ENCODE measurements at regions not wholly inside any gene's neighbourhood (a gene's known extent, or its start where the extent isn't known, plus 50 kb on each side); places are given as distances from the start of the nearest gene placed in this dataset.

DNA sequence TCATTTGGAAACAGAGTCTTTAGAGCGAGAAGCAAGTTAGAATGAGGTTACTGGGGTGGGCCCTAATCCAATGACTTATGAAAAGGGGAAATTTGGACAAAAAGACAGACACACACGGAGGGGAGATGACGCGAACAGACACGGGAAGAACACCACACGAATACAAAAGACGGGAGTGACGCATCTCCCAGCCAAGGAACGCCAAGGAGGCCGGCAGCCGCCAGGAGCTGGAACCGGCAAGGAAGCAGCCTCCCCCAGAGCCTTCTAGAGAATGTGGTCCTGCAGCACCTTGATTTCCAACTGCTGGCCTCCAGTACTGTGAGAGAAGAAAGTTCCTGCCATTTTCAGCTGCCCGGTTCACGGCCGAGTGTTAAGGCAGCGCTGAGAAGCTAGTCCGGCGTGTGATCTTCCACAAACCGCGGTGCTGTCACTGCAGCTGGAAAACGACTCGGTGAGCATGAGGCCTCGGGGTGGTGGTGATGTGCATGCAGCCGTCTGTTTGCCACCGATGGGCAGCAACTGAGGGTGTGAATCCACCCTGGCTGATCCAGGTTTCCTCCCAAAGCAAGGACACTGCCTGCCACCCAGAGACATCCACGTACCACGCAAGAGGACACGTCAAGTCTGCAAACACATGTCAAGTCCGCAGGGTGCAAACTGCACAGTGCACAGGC is 124.5 kb downstream of the NCOR2 start:
- no peak for DNase-seq

DNA sequence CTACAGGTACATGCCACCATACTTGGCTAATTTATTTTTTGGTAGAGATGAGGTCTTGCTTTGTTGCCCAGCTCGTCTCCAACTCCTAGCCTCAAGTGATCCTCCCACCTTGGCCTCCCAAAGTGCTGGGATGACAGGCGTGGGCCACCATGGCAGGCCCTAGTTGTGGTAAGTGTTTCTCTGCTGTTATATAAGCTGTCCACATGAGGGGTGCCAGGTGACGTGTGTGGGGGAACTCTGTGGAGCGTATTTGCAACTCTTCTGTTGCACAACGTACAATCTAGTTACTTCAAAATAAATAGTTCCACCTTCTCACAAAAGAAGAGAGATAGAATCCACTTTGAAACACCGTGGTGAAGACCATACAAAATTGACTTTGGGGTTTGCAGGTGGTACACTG is 125.1 kb downstream of the NCOR2 start:
- DNase-seq, result no peak

DNA sequence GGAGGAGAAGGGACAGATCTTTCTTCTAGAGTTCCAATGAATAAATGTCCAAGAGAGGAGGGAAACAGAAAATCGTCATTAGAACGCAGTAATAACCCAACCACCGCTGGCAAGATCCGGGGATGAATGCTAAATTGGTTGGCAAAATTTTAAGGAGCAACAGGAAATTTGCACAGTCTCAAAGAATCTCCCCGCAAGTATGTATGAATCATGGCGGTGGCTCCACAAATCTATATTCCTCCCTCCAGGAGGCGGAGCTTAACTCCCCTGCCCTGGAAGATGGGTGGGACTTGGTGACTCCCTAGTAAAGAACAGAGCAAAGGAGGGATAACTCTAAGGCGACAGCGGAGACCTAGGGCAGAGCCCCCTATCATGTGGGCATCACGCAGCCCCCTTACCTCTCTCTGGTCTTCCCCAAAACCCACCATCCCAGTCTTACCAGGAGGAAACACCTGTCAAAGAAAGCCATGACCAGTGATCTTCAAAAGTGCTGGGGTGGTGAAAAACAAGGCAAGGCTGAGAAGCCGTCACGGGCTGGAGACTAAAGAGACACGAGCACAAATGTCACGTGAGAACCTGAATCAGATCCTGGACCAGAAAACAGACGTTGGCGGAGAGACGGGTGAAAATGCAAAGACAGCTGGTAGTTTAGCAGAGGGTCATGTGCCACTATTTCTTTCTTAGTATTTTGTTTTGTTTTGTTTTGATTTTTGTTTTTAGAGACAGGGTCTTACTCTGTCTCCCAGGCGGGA is 125.8 kb downstream of the NCOR2 start:
- DNase-seq, result no peak

DNA sequence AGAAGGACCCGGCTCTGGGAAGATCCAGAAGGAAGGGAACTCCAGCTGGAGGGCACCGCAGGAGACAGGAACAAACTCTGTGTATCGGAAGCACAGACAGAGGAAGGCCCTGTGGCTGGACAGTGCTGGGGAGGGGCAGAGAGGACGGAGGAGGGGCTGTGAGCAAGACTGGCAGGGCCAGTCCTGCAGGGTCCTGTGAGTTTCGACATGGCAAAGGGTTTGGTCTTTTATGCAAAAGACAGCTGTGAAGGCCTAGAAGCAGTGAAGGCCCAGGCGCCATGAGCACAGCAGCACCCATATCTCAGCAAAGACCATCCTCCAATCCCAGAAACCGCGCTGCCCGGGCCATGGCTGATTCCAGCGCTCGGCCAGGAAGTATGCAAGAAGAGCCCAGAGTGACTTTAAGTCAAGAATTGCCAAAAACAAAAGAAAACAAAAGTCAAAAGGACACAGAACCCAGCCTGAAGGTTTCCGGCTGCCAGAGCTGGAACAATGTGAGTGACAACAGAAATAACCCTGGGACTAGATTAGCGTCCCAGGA is 126.5 kb downstream of the NCOR2 start:
- no peak for DNase-seq

DNA sequence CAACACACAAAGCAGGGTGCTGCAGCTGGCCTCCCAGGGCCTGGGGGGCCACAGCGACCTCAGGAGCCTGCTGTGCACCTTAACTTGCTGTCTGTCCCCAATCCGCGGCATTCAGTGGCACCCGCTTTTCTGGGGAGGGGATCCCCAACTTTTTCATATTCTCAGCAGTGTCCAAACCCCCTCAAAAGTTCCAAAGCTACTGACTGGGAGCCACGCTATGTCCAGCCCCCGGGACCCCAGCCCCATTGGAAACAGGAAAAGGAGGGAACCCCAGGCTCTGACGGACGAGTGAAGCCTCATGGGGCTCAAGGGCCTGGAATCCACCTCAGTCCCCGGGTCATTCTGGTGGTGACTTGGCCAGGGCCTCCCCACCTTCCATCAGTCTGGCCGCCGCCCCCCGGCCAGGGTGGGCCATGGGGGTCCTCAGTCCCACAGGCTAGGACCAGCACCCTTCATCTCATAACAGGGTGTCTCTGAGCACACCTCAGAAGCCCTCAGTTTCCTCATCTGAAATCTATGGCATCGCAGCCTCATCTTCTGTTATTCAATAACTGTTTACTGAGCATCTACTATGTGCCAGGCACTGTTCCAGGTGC is 127.3 kb downstream of the NCOR2 start:
- DNase-seq, result no peak

DNA sequence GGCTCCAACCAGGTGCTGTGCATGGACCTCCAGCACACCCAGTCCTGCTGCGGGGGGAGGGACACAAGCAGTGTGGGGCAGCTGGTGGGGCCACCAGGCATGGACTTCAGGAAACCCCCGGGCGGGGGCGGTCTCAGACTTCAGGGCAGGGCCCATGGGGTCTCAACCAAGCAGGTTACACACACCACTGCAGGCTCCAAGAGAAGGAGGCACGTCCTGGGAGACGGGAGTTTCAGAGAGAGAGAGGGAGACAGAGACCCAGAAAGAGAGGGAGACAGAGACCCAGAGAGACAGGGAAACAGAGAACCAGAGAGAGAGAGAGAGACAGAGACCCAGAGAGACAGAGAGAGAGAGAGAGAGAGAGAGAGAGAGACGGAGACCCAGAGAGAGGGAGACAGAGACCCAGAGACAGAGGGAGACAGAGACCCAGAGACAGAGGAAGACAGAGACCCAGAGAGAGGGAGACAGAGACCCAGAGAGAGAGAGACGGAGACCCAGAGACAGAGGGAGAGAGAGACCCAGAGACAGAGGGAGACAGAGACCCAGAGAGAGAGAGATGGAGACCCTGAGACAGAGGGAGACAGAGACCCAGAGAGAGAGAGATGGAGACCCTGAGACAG is 128.9 kb downstream of the NCOR2 start:
- no peak for DNase-seq

DNA sequence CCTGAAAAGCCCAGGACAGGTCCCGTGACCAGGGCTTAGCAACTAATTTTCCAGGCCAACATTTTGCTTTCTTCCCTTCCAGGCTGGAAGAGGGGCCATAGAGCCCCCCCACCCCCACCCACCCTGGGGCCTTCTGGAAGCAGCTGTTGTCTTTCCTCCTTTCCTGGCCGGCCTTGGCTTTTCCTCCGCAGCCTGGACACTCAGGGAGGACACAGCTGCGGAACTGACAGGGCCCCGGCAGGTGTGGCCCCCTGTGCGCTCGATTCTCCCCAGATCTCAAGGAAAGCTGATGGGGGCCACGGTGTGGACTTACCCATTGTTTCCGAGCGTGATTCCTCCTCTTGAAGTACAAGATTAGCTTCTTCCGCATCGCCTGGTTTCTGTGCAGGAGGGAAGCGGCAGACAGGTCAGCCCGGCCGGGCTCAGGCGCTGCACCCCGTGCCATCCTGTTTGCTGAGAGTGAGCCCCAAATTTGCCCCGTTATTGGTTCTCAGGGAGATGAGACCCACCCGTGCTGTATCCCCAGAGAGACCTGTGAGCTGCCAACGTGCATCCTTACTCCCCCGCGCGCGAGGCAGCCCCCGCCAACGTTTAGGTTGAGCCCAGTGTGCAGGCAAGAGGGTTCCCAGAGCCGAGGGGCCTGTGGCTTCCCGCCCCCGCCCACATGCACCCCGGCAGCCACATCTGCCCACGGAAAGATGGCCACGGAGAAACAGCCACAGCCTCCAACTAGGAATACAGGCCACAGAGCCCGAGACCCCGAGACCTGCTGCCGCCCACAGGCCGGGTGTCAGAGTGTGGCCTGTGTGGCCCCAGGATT is 129.6 kb downstream of the NCOR2 start:
- DNase-seq, result no peak

DNA sequence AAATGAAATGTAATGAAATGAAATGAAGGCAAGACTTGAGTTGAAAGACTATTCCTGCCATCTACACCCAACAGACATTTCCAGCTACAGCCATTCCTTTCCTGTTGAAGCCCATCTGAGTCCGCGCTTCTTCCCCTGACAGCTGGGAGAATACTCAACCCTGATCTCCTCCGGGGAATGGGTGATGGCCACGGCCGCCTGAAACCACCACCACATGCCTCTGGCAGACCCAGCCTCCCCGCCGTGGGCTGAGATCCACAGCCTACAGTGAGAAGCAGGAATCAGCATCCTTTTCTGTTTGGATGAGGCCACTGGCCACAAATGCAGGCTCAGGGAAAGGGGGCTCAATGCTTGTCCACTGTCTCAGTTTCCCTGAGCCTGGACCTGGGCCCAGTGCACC is 130.3 kb downstream of the NCOR2 start:
- DNase-seq, result no peak

DNA sequence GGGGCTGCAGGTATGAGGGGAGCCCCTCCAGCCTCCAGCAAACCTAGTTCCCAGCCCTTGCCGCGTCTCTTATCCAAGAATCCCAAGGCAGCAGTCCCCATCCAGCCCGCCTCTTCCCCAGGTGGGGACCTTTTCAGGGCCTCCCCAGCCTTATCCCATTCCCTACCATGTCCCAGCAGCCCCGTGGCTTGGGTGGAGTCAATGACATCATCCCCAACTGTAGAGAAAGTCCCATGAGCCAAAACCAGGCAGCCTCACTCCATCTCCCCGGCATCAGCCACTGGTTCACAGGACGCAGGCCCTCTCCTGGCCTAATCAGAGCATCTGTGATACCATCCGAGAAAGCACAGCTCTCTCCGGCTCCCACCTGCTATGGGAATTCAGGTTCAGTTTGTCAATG is 131.0 kb downstream of the NCOR2 start:
- DNase-seq, result no peak

DNA sequence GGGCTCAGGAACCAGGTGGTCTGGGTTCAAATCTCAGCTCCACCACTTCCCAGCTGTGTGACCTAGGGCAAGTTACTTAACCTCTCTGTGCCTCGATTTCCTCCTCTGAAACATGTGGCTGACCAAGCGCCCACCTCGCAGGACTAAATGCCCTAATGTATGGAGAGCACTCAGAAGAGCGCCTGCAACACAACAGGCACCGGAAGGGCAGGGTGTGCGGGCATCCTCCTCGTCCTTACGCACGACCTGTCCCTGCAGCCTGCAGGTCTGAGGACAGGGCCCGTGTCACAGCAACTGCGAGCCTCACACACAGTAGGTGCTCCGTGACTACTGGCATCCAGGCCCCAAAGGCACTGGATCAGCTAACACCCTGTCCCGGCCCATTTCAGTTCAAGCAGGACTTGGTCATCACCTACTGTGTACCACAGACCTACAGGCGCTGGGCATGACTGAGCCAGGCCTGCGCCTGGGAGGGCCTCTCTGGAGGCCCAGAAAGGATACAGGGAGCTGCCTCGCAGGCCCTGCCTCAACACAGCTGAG is 131.5 kb downstream of the NCOR2 start:
- no peak for DNase-seq

DNA sequence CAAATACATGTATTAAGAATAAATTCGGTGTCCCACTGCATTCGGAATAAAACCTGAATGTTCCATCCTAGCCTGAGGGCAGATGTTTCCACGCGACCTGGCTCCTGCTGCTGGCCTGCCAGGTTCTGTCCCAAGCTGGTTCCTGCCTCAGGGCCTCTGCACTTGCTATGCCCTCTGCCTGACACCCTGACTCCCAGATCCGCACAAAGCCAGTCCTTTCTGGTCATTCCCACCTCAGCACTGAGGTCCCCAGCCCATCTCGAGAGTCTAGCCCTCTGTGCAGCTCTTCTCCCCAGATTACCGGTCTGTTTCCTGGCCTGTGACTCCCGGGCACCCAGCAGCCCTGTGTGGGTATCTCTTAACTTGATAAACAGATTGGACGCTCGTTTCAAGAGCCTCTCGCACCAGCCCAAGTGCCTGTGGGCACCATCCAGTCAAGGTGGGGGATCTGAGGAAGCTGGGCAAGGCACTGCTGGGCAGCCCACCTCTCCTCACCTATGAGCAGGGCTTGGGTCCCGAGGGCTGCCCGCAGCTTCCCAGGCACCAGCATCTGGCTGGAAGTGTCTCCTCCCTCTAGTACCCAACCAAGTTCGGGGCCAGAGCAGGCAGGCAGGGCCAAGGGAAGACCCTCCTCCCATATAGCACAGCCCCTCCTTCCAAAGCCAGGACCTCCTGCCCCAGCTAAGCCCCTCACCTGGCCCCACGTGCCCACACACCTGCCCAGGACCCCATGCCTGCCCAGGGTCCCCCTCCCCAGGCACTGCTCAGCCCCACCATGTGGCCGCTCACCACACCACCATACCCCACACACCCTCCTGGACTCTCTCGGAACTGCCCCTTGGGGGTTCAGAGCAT is 132.2 kb downstream of the NCOR2 start:
- no peak for DNase-seq

DNA sequence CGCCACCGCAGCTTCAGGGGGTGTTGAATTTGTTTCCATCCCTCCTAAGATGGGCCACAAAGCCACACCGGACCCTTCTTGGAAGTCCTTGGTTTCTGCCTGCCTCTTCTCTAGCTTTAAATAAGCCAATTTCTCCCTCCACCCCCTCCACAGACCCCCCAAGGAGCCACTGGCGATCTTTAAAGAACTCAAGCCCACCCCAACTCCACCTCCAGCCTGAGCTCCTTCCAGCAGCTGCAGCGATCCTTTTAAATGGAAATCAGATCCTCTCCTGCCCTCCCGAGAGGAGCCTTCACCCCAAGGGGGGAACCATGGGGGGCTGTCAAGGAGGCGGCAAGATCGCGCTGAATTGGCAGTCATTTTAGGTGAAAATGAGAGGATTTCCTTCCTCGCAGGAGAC is 133.1 kb downstream of the NCOR2 start:
- no peak for DNase-seq

DNA sequence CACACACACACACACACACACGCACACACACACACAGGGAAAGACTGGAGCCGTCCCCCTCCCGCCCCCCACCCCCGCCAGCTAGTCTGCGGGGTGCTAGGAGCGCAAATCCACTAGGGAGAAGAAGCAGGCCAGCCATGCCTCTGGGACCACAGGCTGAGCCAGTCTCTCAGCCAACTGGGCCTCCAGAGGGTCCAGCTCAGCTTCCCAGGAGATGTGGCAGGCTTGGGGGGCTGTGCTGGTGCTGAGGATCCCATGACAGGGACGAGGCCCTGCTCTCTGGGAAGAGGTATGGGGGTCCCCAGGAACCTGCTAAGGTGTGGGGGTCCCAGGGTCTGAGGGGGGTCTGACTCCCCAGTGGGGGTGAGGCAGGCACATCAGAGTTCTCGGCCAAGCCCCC is 133.5 kb downstream of the NCOR2 start:
- DNase-seq, result no peak

DNA sequence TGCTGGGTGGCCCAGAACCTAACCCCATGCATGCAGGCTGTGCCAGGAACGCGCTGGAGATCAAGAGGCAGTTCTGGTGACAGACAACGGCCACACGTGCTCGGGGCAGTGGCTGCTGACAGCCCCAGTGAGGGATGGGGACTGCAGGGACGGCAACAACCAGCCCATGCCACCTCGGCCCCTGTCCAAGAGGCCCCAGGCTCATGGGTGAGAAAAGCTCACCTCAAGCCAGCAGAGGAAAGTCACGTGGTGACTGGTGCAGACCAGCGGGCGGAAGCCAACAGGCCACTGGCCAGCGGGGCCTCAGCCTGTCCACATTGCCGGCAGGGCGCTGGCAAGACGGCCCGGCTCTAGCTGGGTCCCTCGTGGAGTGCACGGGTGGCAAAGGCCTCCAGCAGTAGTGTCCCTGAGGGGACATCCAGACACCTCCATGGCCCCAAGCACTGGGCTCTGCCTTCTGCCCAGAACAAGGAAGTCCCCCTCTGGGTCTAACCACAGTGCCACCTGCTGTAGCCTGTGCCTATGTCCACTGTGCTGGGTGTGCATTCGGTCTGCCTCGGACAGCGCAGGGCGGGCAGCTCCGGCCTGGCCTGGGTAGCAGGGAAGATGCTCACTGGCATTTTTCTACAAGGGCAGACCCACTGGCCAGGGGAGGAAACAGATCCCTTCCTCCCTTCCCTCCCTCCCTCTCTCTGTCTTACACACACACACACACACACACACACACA is 134.1 kb downstream of the NCOR2 start:
- no peak for DNase-seq

DNA sequence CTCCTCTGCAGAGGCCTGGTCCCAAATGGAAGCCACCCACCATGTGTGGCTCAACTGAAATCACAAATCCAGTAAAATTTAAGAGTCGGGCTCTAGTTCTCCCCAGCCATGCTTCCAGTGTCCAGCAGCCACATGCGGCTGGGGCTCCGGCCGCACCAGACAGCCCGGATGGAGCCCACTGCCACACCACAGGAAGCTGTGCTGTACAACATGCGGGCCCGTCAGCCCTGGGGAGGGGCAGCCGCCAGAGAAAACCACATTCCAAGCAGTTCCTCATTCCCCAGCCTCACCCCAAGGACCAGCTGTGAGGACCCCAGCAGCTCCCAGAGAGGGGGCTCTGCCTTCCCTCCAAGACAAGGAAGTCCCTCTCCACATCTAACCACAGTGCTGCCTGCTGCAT is 135.0 kb downstream of the NCOR2 start:
- DNase-seq, result no peak

DNA sequence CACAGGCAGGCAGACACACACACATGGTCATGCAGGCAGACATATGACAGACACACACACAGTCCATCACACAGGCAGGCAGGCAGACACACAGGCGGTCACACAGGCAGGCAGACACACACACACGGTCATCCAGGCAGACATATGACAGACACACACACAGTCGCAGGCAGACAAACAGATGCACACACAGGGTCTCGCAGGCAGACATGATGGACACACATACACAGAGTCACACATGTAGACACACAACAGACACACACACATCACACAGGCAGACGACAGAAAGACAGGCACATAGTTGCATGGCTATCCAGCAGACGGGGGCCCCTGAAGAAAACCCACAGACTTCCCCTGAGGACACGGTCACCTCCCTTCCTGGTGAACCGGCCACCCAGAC is 135.4 kb downstream of the NCOR2 start:
- DNase-seq, result no peak

DNA sequence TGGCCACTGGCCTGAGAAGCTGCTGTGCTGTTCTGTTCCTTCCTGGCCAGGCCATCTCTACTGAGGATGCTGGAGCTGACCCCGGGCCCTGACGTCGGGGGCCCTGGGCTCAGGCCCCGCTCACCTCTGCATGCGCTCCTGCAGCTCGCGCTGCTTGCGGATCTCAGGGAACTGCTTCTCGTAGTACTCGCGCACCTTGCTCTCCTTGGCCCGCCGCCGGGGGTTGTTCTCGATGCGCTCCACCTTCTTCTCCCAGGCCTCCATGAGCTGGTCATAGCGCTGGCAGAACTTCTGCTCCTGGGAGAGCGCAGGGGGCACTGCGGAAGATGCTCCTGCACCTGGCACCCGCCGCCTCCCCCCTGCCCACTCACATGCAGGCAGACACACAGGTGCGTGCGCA is 135.6 kb downstream of the RFLNA start:
- DNase-seq, result no peak

DNA sequence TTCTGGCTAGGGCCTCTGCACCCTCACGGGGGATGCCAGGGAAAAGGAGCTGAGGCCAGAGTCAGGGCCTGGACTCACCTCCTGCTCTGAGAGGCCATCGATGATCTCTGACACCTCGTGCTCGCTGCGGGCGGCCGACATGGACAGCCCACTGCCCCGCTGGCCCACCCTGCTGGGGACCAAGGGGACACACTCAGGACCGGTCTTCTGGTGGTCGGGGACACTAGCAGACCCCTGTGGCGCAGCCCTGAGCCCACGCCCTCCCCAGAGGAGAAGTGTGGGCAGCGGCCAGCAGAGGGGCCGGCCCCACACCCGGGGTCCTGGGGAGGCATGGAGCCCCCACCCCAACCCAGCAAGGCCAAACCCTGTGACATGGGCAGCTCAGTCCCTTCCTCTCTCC is 134.6 kb downstream of the RFLNA start:
- DNase-seq, result no peak

DNA sequence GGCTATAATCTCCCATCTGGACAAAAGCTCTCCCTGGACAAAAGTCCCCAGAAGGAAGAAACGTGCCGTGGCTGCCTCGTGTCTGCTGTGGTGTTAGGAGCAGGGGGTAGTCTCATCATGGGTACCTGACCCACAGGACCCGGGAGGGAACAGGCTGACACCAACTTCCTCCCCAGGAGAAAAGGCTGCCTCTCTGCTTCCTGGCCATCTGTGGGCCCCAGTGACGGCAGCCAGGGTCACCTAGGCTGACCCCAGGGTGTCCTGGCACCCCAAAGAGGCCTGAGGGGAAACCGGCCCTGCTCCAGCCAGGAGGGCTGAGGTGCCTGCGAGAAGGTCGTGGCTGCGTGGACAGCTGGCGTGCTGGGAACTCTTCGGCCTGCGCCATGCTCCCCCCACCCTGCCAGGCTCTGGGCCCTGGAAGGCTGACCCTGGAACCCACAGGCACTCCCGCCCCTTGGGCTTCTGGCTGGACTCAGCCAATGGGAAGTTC is 133.9 kb downstream of the RFLNA start:
- no peak for DNase-seq

DNA sequence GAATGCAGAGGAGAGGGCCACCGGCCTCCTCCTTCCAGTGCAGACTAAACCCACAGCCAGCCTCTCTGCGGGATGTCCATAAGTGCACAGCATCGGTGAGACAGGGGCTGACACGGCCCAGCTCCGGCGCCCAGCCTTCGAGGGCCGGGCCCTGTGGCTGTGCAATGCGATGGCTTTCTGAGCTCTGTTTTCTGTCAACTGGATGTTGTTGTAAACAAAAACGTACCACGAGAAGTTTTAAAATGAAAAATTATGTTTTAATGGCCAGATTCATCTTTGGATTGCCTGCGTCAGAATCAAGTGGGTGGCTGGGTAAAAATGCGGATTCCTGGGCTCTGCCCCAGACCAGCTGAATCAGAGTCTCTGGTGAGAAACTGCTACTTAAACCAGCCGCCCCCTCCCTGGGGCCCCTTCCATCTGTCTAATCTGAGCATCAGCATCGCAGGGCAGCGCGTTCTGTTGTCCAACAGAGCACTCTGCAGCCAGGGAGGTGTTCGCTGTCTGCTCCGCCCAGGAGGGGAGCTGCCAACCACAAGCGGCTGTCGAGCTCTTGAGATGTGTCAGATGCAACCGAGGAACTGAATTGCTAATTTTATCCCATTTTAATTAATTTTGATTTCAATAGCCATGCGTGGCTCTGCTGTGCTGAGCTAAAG is 133.4 kb downstream of the RFLNA start:
- no peak for DNase-seq

Measured in activated CD8-positive, alpha-beta memory T cell treated with anti-CD3 and anti-CD28 coated beads, Interleukin-2, amount 50 U/mL, for 48 hours (primary cell).